ENCODE measurements at regions not wholly inside any gene's neighbourhood (a gene's known extent, or its start where the extent isn't known, plus 50 kb on each side); places are given as distances from the start of the nearest gene placed in this dataset.
A peak's percentile ranks its signal among the peaks of the same experiment; 100 is the strongest.

- Histone ChIP-seq H3K4me3 (ENCODE audit: insufficient read depth, low read length) (no peak overlapping the region), H4K20me1 (ENCODE audit: insufficient read depth, low read length) (no peaks in the 10 kb centered on the region), H3K27ac (ENCODE audit: low read depth, low read length) (no peak overlapping the region), H3K27me3 (ENCODE audit: insufficient read depth, low read length) (no peaks in the 10 kb centered on the region), H3K9me3 (ENCODE audit: low read depth, low read length) (no peaks in the 10 kb centered on the region), H3K4me2 (ENCODE audit: insufficient read depth, low read length) (no peak overlapping the region), H3K36me3 (ENCODE audit: insufficient read depth, low read length) (no peaks in the 10 kb centered on the region), H2AFZ (ENCODE audit: low read length) (no peak overlapping the region), H3K4me1 (ENCODE audit: insufficient read depth, low read length) (peaks cover 10% of the 10 kb centered on the region), H3K79me2 (ENCODE audit: insufficient read depth, low read length) (no peaks in the 10 kb centered on the region)
- no peak for TF ChIP-seq CTCF (IDR thresholded peaks at IDR 0.05; ENCODE audit: extremely low read depth, low read depth, low read length)
- DNase-seq (ENCODE audit: insufficient read length, low spot score, missing footprints), result no peak
These were observed 956.5 kb downstream of the CDH11 start for GRCh38 chr16:64165368-64165767.

GRCh38 chr16:64162613-64163375 lies 959.1 kb downstream of the CDH11 start:
- H2AFZ ChIP-seq (ENCODE audit: low read length), result peak overlapping the region; percentile 17
- TF ChIP-seq CTCF (IDR thresholded peaks at IDR 0.05; ENCODE audit: extremely low read depth, low read depth, low read length), result no peak
- no peak overlapping the region for H3K27ac ChIP-seq (ENCODE audit: low read depth, low read length)
- H3K4me1 ChIP-seq (ENCODE audit: insufficient read depth, low read length), result peaks cover 10% of the 10 kb centered on the region
- no peaks in the 10 kb centered on the region for H4K20me1 ChIP-seq (ENCODE audit: insufficient read depth, low read length)
- H3K36me3 ChIP-seq (ENCODE audit: insufficient read depth, low read length), result no peaks in the 10 kb centered on the region
- DNase-seq (ENCODE audit: insufficient read length, low spot score, missing footprints), result no peak
- no peak overlapping the region for H3K4me2 ChIP-seq (ENCODE audit: insufficient read depth, low read length)
- no peak overlapping the region for H3K4me3 ChIP-seq (ENCODE audit: insufficient read depth, low read length)
- no peaks in the 10 kb centered on the region for H3K9me3 ChIP-seq (ENCODE audit: low read depth, low read length)
- H3K27me3 ChIP-seq (ENCODE audit: insufficient read depth, low read length), result no peaks in the 10 kb centered on the region
- no peaks in the 10 kb centered on the region for H3K79me2 ChIP-seq (ENCODE audit: insufficient read depth, low read length)

DNA sequence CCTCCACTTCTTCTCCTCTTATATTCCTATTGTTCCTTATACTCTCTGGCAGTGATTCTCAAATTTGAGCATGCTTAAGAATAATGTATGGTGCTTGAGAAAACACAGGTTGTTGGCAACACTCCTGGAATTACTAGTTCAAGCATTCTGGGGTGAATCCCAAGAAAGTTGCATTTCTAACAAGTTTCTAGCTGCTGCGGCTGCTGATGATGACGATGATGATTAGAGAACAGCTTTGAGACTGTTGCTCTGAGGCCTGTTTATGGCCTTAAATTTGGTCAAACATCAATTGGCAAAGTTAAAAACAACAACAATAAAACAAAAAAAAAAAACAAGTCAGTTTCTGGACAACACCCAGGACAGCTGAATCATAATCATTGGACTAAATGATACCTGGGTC lies 961.9 kb downstream of the CDH11 start:
- TF ChIP-seq CTCF (IDR thresholded peaks at IDR 0.05; ENCODE audit: extremely low read depth, low read depth, low read length), result no peak
- Histone ChIP-seq H3K79me2 (ENCODE audit: insufficient read depth, low read length) (no peaks in the 10 kb centered on the region), H2AFZ (ENCODE audit: low read length) (no peak overlapping the region), H3K4me3 (ENCODE audit: insufficient read depth, low read length) (no peak overlapping the region), H3K4me2 (ENCODE audit: insufficient read depth, low read length) (no peak overlapping the region), H4K20me1 (ENCODE audit: insufficient read depth, low read length) (no peaks in the 10 kb centered on the region), H3K4me1 (ENCODE audit: insufficient read depth, low read length) (peaks cover 10% of the 10 kb centered on the region), H3K27ac (ENCODE audit: low read depth, low read length) (no peak overlapping the region), H3K27me3 (ENCODE audit: insufficient read depth, low read length) (no peaks in the 10 kb centered on the region), H3K36me3 (ENCODE audit: insufficient read depth, low read length) (no peaks in the 10 kb centered on the region), H3K9me3 (ENCODE audit: low read depth, low read length) (no peaks in the 10 kb centered on the region)
- no peak for DNase-seq (ENCODE audit: insufficient read length, low spot score, missing footprints)

- Histone ChIP-seq H4K20me1 (ENCODE audit: insufficient read depth, low read length) (no peaks in the 10 kb centered on the region), H3K4me2 (ENCODE audit: insufficient read depth, low read length) (no peak overlapping the region), H3K27ac (ENCODE audit: low read depth, low read length) (no peak overlapping the region), H3K79me2 (ENCODE audit: insufficient read depth, low read length) (no peaks in the 10 kb centered on the region), H3K4me1 (ENCODE audit: insufficient read depth, low read length) (peaks cover 10% of the 10 kb centered on the region), H3K9me3 (ENCODE audit: low read depth, low read length) (no peaks in the 10 kb centered on the region), H3K27me3 (ENCODE audit: insufficient read depth, low read length) (no peaks in the 10 kb centered on the region), H3K36me3 (ENCODE audit: insufficient read depth, low read length) (no peaks in the 10 kb centered on the region), H2AFZ (ENCODE audit: low read length) (no peak overlapping the region), H3K4me3 (ENCODE audit: insufficient read depth, low read length) (no peak overlapping the region)
- no peak for DNase-seq (ENCODE audit: insufficient read length, low spot score, missing footprints)
- no peak for TF ChIP-seq CTCF (IDR thresholded peaks at IDR 0.05; ENCODE audit: extremely low read depth, low read depth, low read length)
These were observed 962.8 kb downstream of the CDH11 start for GRCh38 chr16:64158941-64159588.

Measured in osteoblast (primary cell).